WTC11 (cell line): ENCODE measurements at regions not wholly inside any gene's neighbourhood (a gene's known extent, or its start where the extent isn't known, plus 50 kb on each side); places are given as distances from the start of the nearest gene placed in this dataset.

Experiments used
- ATAC-seq: fragments of 200-7000 bp; cut with Tn5 transposase; 2 replicates; pipeline ENCODE4 v1.10.0; 2021; ENCODE audit warnings: mild to moderate bottlenecking, moderate library complexity
- CTCF ChIA-PET: fragments of 300-600 bp; sonication (Branson Sonifier 250); formaldehyde crosslinking; loops from one replicate; lab custom pipeline; 2021; ENCODE audit warnings: antibody characterized with exemption; lab: Charles Lee
- POLR2A ChIA-PET: fragments of 350-600 bp; sonication (Branson Sonifier 250); formaldehyde crosslinking; loops from one replicate; lab custom pipeline; 2021; ENCODE audit warnings: antibody characterized with exemption; lab: Charles Lee
- DNase-seq: peaks from one replicate; pipeline ENCODE4 v3.0.0; 2021; ENCODE audit warnings: low spot score
- H3K27ac Mint-ChIP-seq: 2 replicates; pipeline ENCODE4 v1.8.0; 2021; ENCODE audit warnings: mixed read lengths
- H3K27me3 Mint-ChIP-seq: 2 replicates; pipeline ENCODE4 v1.8.0; 2021; ENCODE audit warnings: low read depth, mild to moderate bottlenecking, moderate library complexity, mixed read lengths
- H3K36me3 Mint-ChIP-seq: 2 replicates; pipeline ENCODE4 v1.8.0; 2021; ENCODE audit warnings: mixed read lengths
- H3K4me1 Mint-ChIP-seq: 2 replicates; pipeline ENCODE4 v1.8.0; 2022; ENCODE audit warnings: mixed read lengths
- H3K4me3 Mint-ChIP-seq: 2 replicates; pipeline ENCODE4 v1.8.0; 2021; ENCODE audit warnings: mild to moderate bottlenecking, moderate library complexity, mixed read lengths
- H3K9me3 Mint-ChIP-seq: 2 replicates; pipeline ENCODE4 v1.8.0; 2021; ENCODE audit warnings: mixed read lengths
- ATF2 ChIP-seq: sonication (generic); formaldehyde crosslinking; IDR thresholded peaks from 2 replicates; pipeline ENCODE4 v1.8.1; 2022; ENCODE audit warnings: low read depth, missing genetic modification reagents, borderline replicate concordance
- CBFB ChIP-seq: sonication (generic); formaldehyde crosslinking; IDR thresholded peaks from 2 replicates; pipeline ENCODE4 v1.8.1; 2022; ENCODE audit warnings: mild to moderate bottlenecking, low read depth, missing genetic modification reagents
- EMX1 ChIP-seq: fragments of 250-450 bp; sonication (Bioruptor Pico); IDR thresholded peaks from 2 replicates; pipeline ENCODE4 v1.8.0; 2021; ENCODE audit warnings: mild to moderate bottlenecking
- ESRRA ChIP-seq: sonication (generic); formaldehyde crosslinking; IDR thresholded peaks from 2 replicates; pipeline ENCODE4 v1.8.1; 2022; ENCODE audit warnings: mild to moderate bottlenecking, missing genetic modification reagents, borderline replicate concordance
- JAZF1 ChIP-seq: fragments of 250-450 bp; sonication (Bioruptor Pico); IDR thresholded peaks from 2 replicates; pipeline ENCODE4 v1.9.0; 2021; ENCODE audit warnings: moderate library complexity, mild to moderate bottlenecking, inconsistent platforms
- PRRX2 ChIP-seq: fragments of 250-450 bp; sonication (Bioruptor Pico); IDR thresholded peaks from 2 replicates; pipeline ENCODE4 v1.8.0; 2021; ENCODE audit warnings: mild to moderate bottlenecking
- RELA ChIP-seq: sonication (generic); formaldehyde crosslinking; IDR thresholded peaks from 2 replicates; pipeline ENCODE4 v1.8.1; 2022; ENCODE audit warnings: missing genetic modification reagents, mild to moderate bottlenecking, borderline replicate concordance
- SMAD4 ChIP-seq: sonication (generic); formaldehyde crosslinking; IDR thresholded peaks from 2 replicates; pipeline ENCODE4 v1.8.0; 2022; ENCODE audit warnings: mild to moderate bottlenecking, missing genetic modification reagents
- ZNF416 ChIP-seq: fragments of 250-450 bp; sonication (Bioruptor Pico); IDR thresholded peaks from 2 replicates; pipeline ENCODE4 v1.9.0; 2021; ENCODE audit warnings: mild to moderate bottlenecking, inconsistent platforms
- ZNF423 ChIP-seq: fragments of 250-450 bp; sonication (Bioruptor Pico); IDR thresholded peaks from 2 replicates; pipeline ENCODE4 v2.1.2; 2022; ENCODE audit warnings: mild to moderate bottlenecking, moderate library complexity
- ZNF532 ChIP-seq: fragments of 250-450 bp; sonication (Bioruptor Pico); IDR thresholded peaks from 2 replicates; pipeline ENCODE4 v1.9.0; 2021; ENCODE audit warnings: mild to moderate bottlenecking, borderline replicate concordance
- TF ChIP-seq, protein P1 (sequence below): fragments of 250-450 bp; sonication (Bioruptor Pico); conservative IDR thresholded peaks from 2 replicates; pipeline ENCODE4 v1.9.0; 2021; ENCODE audit warnings: mild to moderate bottlenecking
- TF ChIP-seq, protein P2 (sequence below): sonication (generic); formaldehyde crosslinking; IDR thresholded peaks from 2 replicates; pipeline ENCODE4 v1.8.1; 2022; ENCODE audit warnings: low read depth, mild to moderate bottlenecking, moderate library complexity, missing genetic modification reagents, borderline replicate concordance
- TF ChIP-seq, protein P3 (sequence below): fragments of 250-450 bp; sonication (Bioruptor Pico); IDR thresholded peaks from 2 replicates; pipeline ENCODE4 v1.9.0; 2021; ENCODE audit warnings: mild to moderate bottlenecking

DNA sequence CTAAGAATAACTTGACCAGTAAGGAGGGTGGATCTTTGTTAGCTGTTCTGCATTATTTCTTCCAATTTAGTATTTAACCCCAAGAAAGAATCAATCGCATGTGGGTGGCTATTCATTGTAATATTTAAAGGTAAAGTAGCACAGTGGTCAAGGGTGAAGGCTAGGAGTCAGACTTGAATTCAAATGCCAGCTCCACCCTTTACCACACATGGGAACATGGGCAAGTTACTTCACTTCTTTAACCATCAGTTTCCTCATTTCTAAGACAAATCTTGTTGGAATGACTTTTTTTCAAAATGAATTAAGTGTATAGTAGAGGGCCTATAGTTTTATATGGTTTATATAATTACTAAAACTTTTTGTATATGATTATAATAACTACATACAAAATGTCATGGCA is 71.3 kb upstream of the S1PR1 start (continued):
- TF ChIP-seq ATF2 (CRISPR knock-in tag), result no peak

- H3K27me3 Mint-ChIP-seq, result no peaks in the 10 kb centered on the region
- CTCF ChIA-PET, result no interaction called here
- TF ChIP-seq CBFB (CRISPR knock-in tag), result no peak
- TF ChIP-seq PRRX2 (CRISPR knock-in tag), result no peak
- TF ChIP-seq ZNF416 (CRISPR knock-in tag), result no peak
- TF ChIP-seq, all 79 proteins: peak for 0
- POLR2A ChIA-PET, result no interaction called here
- DNase-seq, result no peak
- ATAC-seq, result no peak
- Mint-ChIP-seq H3K4me1 (peaks cover 6% of the 10 kb centered on the region), H3K9me3 (no peaks in the 10 kb centered on the region), H3K4me3 (no peak overlapping the region), H3K27ac (no peak overlapping the region), H3K36me3 (no peaks in the 10 kb centered on the region)
Observed at GRCh38 chr1:101164776-101165175, 72.0 kb upstream of the S1PR1 start.

- Mint-ChIP-seq H3K4me3 (no peak overlapping the region), H3K27ac (no peak overlapping the region), H3K36me3 (no peaks in the 10 kb centered on the region), H3K27me3 (no peaks in the 10 kb centered on the region), H3K4me1 (peaks cover 6% of the 10 kb centered on the region), H3K9me3 (no peaks in the 10 kb centered on the region)
- TF ChIP-seq EMX1 (CRISPR knock-in tag) (no peak), RELA (CRISPR knock-in tag) (no peak), ZNF532 (CRISPR knock-in tag) (no peak)
- TF ChIP-seq, protein P1, sequence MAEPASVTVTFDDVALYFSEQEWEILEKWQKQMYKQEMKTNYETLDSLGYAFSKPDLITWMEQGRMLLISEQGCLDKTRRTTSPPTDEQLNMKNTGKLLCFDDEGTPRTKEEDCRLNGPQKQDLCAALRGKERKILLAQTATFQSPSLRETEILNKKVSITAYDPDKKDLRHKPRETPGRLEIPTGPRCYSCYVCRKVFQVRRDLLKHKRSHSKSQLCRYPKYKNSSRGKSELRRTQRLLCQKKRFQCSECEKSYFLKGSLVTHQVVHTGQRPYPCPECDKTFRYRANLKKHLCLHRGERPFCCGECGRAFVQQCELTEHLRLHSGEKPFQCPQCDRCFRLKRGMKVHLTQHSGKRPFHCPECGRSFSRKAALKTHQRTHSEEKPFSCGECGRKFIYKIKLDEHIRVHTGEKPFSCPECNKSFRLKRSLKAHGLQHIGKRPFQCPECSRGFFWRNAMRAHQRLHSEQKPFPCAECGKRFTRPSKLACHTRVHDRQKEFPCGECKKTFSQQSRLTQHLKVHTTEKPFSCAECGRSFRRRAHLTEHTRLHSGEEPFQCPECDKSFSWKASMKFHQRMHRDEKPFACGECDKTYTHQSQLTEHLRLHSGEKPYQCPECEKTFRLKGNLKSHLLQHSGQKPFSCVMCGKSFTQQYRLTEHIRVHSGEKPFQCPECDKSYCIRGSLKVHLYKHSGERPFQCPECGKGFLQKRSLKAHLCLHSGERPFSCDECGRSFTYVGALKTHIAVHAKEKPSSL (CRISPR knock-in tag), result no peak
- CTCF ChIA-PET, result no interaction called here
- POLR2A ChIA-PET, result no interaction called here
- DNase-seq (no peak), ATAC-seq (no peak)
Observed at GRCh38 chr1:101162736-101163735, 73.8 kb upstream of the S1PR1 start.

- POLR2A ChIA-PET, result no interaction called here
- Mint-ChIP-seq H3K36me3 (no peaks in the 10 kb centered on the region), H3K9me3 (no peaks in the 10 kb centered on the region), H3K27ac (no peak overlapping the region), H3K4me3 (no peak overlapping the region), H3K27me3 (no peaks in the 10 kb centered on the region), H3K4me1 (peaks cover 6% of the 10 kb centered on the region)
- CTCF ChIA-PET, result no interaction called here
- TF ChIP-seq ESRRA (no peak), JAZF1 (CRISPR knock-in tag) (no peak), SMAD4 (CRISPR knock-in tag) (no peak), ZNF423 (CRISPR knock-in tag) (no peak)
- TF ChIP-seq, protein P2, sequence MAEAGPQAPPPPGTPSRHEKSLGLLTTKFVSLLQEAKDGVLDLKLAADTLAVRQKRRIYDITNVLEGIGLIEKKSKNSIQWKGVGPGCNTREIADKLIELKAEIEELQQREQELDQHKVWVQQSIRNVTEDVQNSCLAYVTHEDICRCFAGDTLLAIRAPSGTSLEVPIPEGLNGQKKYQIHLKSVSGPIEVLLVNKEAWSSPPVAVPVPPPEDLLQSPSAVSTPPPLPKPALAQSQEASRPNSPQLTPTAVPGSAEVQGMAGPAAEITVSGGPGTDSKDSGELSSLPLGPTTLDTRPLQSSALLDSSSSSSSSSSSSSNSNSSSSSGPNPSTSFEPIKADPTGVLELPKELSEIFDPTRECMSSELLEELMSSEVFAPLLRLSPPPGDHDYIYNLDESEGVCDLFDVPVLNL (CRISPR knock-in tag), result no peak
- TF ChIP-seq, protein P3, sequence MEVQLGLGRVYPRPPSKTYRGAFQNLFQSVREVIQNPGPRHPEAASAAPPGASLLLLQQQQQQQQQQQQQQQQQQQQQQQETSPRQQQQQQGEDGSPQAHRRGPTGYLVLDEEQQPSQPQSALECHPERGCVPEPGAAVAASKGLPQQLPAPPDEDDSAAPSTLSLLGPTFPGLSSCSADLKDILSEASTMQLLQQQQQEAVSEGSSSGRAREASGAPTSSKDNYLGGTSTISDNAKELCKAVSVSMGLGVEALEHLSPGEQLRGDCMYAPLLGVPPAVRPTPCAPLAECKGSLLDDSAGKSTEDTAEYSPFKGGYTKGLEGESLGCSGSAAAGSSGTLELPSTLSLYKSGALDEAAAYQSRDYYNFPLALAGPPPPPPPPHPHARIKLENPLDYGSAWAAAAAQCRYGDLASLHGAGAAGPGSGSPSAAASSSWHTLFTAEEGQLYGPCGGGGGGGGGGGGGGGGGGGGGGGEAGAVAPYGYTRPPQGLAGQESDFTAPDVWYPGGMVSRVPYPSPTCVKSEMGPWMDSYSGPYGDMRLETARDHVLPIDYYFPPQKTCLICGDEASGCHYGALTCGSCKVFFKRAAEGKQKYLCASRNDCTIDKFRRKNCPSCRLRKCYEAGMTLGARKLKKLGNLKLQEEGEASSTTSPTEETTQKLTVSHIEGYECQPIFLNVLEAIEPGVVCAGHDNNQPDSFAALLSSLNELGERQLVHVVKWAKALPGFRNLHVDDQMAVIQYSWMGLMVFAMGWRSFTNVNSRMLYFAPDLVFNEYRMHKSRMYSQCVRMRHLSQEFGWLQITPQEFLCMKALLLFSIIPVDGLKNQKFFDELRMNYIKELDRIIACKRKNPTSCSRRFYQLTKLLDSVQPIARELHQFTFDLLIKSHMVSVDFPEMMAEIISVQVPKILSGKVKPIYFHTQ, result no peak
- ATAC-seq, result no peak
- no peak for DNase-seq
Observed at GRCh38 chr1:101162300-101162699, 74.5 kb upstream of the S1PR1 start.
